ENCODE measurements at regions not wholly inside any gene's neighbourhood (a gene's known extent, or its start where the extent isn't known, plus 50 kb on each side); places are given as distances from the start of the nearest gene placed in this dataset.
A peak's percentile ranks its signal among the peaks of the same experiment; 100 is the strongest.
"Not testable (repeated sequence)": the region's sequence is repeated elsewhere in the genome, so short reads cannot be mapped to it uniquely, and the experiment has no call there.

- intact Hi-C loops (cut with DNase I), result no loop called here
- DNase-seq (ENCODE audit: missing footprints), result no peak
- no peak for ATAC-seq
Measured at GRCh38 chrY:19644889-19645638, 99.5 kb downstream of the KDM5D start.

GRCh38 chrY:19637651-19638347, 106.7 kb downstream of the KDM5D start:
- ATAC-seq, result no peak
- intact Hi-C loops (cut with DNase I), result no loop called here

GRCh38 chrY:19628926-19629325, 115.6 kb downstream of the KDM5D start:
- DNase-seq (ENCODE audit: missing footprints) (no peak), ATAC-seq (no peak)
- intact Hi-C loops (cut with DNase I), result no loop called here

More at GRCh38 chrY:19637651-19638347, 106.7 kb downstream of the KDM5D start:
- DNase-seq (ENCODE audit: missing footprints), result no peak

- DNase-seq (ENCODE audit: missing footprints) (no peak), ATAC-seq (no peak)
- intact Hi-C loops (cut with DNase I), result no loop called here
Measured at GRCh38 chrY:19622392-19622791, 122.1 kb downstream of the KDM5D start.

- DNase-seq (ENCODE audit: missing footprints), result no peak
- intact Hi-C loops (cut with DNase I), result no loop called here
- ATAC-seq, result no peak
Measured at GRCh38 chrY:19621756-19622155, 122.8 kb downstream of the KDM5D start.

GRCh38 chrY:19601113-19601512, 143.4 kb downstream of the KDM5D start:
- intact Hi-C loops (cut with DNase I), result no loop called here
- DNase-seq (ENCODE audit: missing footprints) (no peak), ATAC-seq (no peak)

GRCh38 chrY:19600711-19601110, 143.8 kb downstream of the KDM5D start:
- ATAC-seq, result no peak
- no peak for DNase-seq (ENCODE audit: missing footprints)
- intact Hi-C loops (cut with DNase I), result no loop called here

- intact Hi-C loops (cut with DNase I), result no loop called here
Measured at GRCh38 chrY:19590235-19590634, 154.3 kb downstream of the KDM5D start.

GRCh38 chrY:19589664-19590063, 154.9 kb downstream of the KDM5D start:
- ATAC-seq, result no peak
- intact Hi-C loops (cut with DNase I), result no loop called here
- DNase-seq (ENCODE audit: missing footprints), result no peak

More at GRCh38 chrY:19590235-19590634, 154.3 kb downstream of the KDM5D start:
- DNase-seq (ENCODE audit: missing footprints) (no peak), ATAC-seq (no peak)

GRCh38 chrY:19587311-19587710, 157.2 kb downstream of the KDM5D start:
- intact Hi-C loops (cut with DNase I), result no loop called here
- no peak for ATAC-seq
- DNase-seq (ENCODE audit: missing footprints), result no peak

- ATAC-seq; DNase-seq (ENCODE audit: missing footprints): not testable (repeated sequence)
Measured at GRCh38 chrY:19580990-19581389, 163.5 kb downstream of the KDM5D start.

GRCh38 chrY:19578281-19578874, 166.1 kb downstream of the KDM5D start:
- DNase-seq (ENCODE audit: missing footprints) (no peak), ATAC-seq (peak; percentile 83)
- intact Hi-C loops (cut with DNase I), result no loop called here

More at GRCh38 chrY:19580990-19581389, 163.5 kb downstream of the KDM5D start:
- intact Hi-C loops (cut with DNase I), result not testable (repeated sequence)

- ATAC-seq, result no peak
- intact Hi-C loops (cut with DNase I), result no loop called here
- DNase-seq (ENCODE audit: missing footprints), result no peak
Measured at GRCh38 chrY:19577250-19577649, 167.3 kb downstream of the KDM5D start.

GRCh38 chrY:19574939-19575338, 169.6 kb downstream of the KDM5D start:
- intact Hi-C loops (cut with DNase I), result no loop called here
- DNase-seq (ENCODE audit: missing footprints) (no peak), ATAC-seq (no peak)

GRCh38 chrY:19573646-19574045, 170.9 kb downstream of the KDM5D start:
- no peak for DNase-seq (ENCODE audit: missing footprints)
- ATAC-seq, result no peak
- intact Hi-C loops (cut with DNase I), result no loop called here

GRCh38 chrY:19570999-19571398, 173.5 kb downstream of the KDM5D start:
- DNase-seq (ENCODE audit: missing footprints) (no peak), ATAC-seq (no peak)
- intact Hi-C loops (cut with DNase I), result no loop called here

- no peak for ATAC-seq
- no peak for DNase-seq (ENCODE audit: missing footprints)
Measured at GRCh38 chrY:19567943-19568342, 176.6 kb downstream of the KDM5D start.

GRCh38 chrY:19567051-19567921, 177.2 kb downstream of the KDM5D start:
- DNase-seq (ENCODE audit: missing footprints), result peak; percentile 93
- peak; percentile 99 for ATAC-seq
- intact Hi-C loops (cut with DNase I), result loop anchor here (5.0 to 10.0 kb wide), 2 partner anchors 175 to 1008 kb away; partner anchors contain the start of genes EIF1AY and KDM5D

More at GRCh38 chrY:19567943-19568342, 176.6 kb downstream of the KDM5D start:
- intact Hi-C loops (cut with DNase I), result loop anchor here (5.0 to 10.0 kb wide), 2 partner anchors 174 to 1007 kb away; partner anchors contain the start of genes EIF1AY and KDM5D

- intact Hi-C loops (cut with DNase I), result no loop called here
- ATAC-seq (no peak), DNase-seq (ENCODE audit: missing footprints) (no peak)
Measured at GRCh38 chrY:19559161-19559560, 185.4 kb downstream of the KDM5D start.
